Activated CD4-positive, CD25-positive, alpha-beta regulatory T cell treated with anti-CD3 and anti-CD28 coated beads, Interleukin-2, amount 50 U/mL, for 24 hours (primary cell): ENCODE measurements at regions not wholly inside any gene's neighbourhood (a gene's known extent, or its start where the extent isn't known, plus 50 kb on each side); places are given as distances from the start of the nearest gene placed in this dataset.

Experiments used
- ATAC-seq, 2 donors: fragments of 150-1000 bp; cut with Tn5 transposase; one replicate each; pipeline ENCODE4 v1.10.0; 2021; ENCODE audit warnings: mild to moderate bottlenecking in 1 of 2, moderate library complexity in 1 of 2

- no peak for ATAC-seq
These were observed 50.6 kb upstream of the SPRED2 start for GRCh38 chr2:65482971-65483370.
